IMR-90 (cell line): ENCODE measurements at regions not wholly inside any gene's neighbourhood (a gene's known extent, or its start where the extent isn't known, plus 50 kb on each side); places are given as distances from the start of the nearest gene placed in this dataset.

Experiments used
- BHLHE40 ChIP-seq: fragments of 150-350 bp; IDR thresholded peaks from 2 replicates; pipeline ENCODE4 v1.6.1; 2016; ENCODE audit warnings: mild to moderate bottlenecking, low read depth, low read length
- CEBPB ChIP-seq: IDR thresholded peaks from 2 replicates; pipeline ENCODE4 v1.6.1; 2012; ENCODE audit warnings: low read depth, low read length, improper control_type of control experiment
- CHD1 ChIP-seq: IDR thresholded peaks from 2 replicates; pipeline ENCODE4 v1.6.1; 2012; ENCODE audit warnings: low read depth, low read length, improper control_type of control experiment
- CTCF ChIP-seq: conservative IDR thresholded peaks from 2 replicates; pipeline ENCODE4 v1.5.1; 2012; ENCODE audit warnings: mild to moderate bottlenecking, low read depth, low read length, improper control_type of control experiment
- ELK1 ChIP-seq: fragments of 150-350 bp; IDR thresholded peaks from 2 replicates; pipeline ENCODE4 v1.6.1; 2016; ENCODE audit warnings: low read depth, mild to moderate bottlenecking, low read length, moderate library complexity, borderline replicate concordance
- FOS ChIP-seq: fragments of 150-350 bp; IDR thresholded peaks from 2 replicates; pipeline ENCODE4 v1.6.1; 2016; ENCODE audit warnings: low read depth, low read length
- MAZ ChIP-seq: IDR thresholded peaks from 2 replicates; pipeline ENCODE4 v1.6.1; 2012; ENCODE audit warnings: low read depth, mild to moderate bottlenecking, low read length, improper control_type of control experiment, moderate library complexity, borderline replicate concordance
- MXI1 ChIP-seq: IDR thresholded peaks from 2 replicates; pipeline ENCODE4 v1.6.1; 2012; ENCODE audit warnings: low read depth, mild to moderate bottlenecking, low read length, moderate library complexity, borderline replicate concordance
- POLR2A ChIP-seq: IDR thresholded peaks from 2 replicates; pipeline ENCODE4 v1.6.1; 2012; ENCODE audit warnings: mild to moderate bottlenecking, low read depth, low read length
- RAD21 ChIP-seq: IDR thresholded peaks from 2 replicates; pipeline ENCODE4 v1.6.1; 2012; ENCODE audit warnings: low read length, improper control_type of control experiment
- RCOR1 ChIP-seq: IDR thresholded peaks from 2 replicates; pipeline ENCODE4 v1.6.1; 2012; ENCODE audit warnings: mild to moderate bottlenecking, low read length, improper control_type of control experiment; ENCODE audit not compliant: insufficient replicate concordance
- RFX5 ChIP-seq: IDR thresholded peaks from 2 replicates; pipeline ENCODE4 v1.8.0; 2012; ENCODE audit warnings: low read depth, mild to moderate bottlenecking, low read length, moderate library complexity
- SMC3 ChIP-seq: fragments of 150-350 bp; IDR thresholded peaks from 2 replicates; pipeline ENCODE4 v1.6.1; 2016; ENCODE audit warnings: low read depth, mild to moderate bottlenecking, antibody characterized with exemption, low read length, moderate library complexity
- USF2 ChIP-seq: fragments of 150-350 bp; IDR thresholded peaks from 2 replicates; pipeline ENCODE4 v1.6.1; 2017; ENCODE audit warnings: mild to moderate bottlenecking, antibody characterized with exemption, low read length, low read depth

GRCh38 chr9:105900123-105900522 lies 205.8 kb downstream of the TMEM38B start:
- no peak for TF ChIP-seq CTCF
- no peak for TF ChIP-seq CHD1
- TF ChIP-seq USF2, result no peak
- TF ChIP-seq RCOR1, result no peak
- TF ChIP-seq POLR2A, result no peak
- no peak for TF ChIP-seq RFX5
- TF ChIP-seq RAD21, result no peak
- TF ChIP-seq MXI1, result no peak
- no peak for TF ChIP-seq SMC3
- TF ChIP-seq CEBPB, result no peak
- TF ChIP-seq MAZ, result no peak
- no peak for TF ChIP-seq FOS
- no peak for TF ChIP-seq ELK1
- no peak for TF ChIP-seq BHLHE40
